ENCODE measurements at regions not wholly inside any gene's neighbourhood (a gene's known extent, or its start where the extent isn't known, plus 50 kb on each side); places are given as distances from the start of the nearest gene placed in this dataset.

DNA sequence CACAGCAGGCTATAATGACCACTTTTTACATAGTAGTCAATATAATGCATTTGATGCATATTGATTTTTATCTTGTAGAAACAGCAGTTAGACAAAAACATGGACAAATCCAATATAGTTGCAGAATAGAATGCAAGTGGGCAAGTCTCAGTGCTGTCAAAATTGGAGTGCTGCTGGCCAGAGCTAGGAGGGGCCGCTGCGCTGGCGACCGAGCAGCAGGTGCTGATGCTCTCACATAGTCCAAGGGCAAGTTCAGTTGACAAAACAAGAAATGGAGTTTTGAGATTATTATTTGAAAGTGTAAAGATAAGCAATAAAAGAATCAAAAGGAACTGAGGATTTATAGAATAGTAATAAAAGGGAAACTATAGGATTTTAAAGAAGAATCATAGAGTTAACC lies 60.6 kb upstream of the CDK20 start:
- no peak for DNase-seq

DNA sequence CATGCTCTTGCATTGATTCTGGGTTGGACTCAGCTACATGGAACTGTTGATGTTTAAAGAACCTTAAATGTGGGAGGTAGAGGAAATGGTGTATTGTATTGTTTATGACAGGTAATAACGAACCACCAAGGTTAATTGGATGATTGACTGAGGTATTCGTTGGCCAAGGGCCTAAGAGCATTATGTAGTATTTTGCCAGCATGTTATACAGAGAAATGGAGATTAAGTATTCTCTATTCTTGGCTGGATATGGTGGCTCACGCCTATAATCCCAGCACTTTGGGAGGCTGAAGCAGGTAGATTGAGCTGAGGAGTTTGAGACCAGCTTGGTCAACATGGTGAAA lies 59.0 kb upstream of the CDK20 start:
- no peak for DNase-seq

DNA sequence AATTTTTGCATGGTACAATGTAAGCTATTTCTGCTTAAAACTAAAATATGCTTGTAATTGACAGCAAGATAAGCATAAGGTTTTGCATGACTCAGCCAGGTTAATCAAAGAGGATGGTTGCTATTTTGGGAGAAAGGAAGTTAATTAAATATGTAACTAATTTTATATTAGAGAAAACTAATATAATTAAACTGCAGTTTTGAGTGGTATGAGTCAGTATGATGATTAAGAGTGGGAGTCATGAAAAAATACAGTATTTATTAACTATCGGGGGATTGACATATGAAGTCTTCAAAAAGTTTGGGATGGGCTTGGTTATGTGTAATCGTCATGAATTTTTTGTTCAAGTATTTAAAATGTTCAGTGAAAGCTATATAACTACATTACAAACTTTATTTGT lies 54.0 kb upstream of the CDK20 start:
- DNase-seq, result no peak

DNA sequence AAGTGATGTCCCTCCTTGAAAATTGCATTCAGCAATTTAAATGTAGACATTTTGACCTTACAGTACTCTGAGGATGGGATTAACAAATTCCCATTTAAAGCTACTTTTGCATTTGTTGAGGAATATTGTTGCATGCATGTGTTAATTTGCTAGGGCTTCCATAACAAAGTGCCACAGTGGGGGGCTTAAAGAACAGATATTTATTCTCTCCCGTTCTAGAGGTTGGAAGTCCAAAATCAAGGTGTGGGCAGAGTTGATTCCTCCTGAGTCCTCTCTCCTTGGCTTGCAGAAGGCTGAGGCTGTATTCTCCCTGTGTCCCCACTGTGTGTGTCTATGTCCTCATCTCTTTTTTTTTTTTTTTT lies 51.8 kb upstream of the CDK20 start:
- no peak for DNase-seq

DNA sequence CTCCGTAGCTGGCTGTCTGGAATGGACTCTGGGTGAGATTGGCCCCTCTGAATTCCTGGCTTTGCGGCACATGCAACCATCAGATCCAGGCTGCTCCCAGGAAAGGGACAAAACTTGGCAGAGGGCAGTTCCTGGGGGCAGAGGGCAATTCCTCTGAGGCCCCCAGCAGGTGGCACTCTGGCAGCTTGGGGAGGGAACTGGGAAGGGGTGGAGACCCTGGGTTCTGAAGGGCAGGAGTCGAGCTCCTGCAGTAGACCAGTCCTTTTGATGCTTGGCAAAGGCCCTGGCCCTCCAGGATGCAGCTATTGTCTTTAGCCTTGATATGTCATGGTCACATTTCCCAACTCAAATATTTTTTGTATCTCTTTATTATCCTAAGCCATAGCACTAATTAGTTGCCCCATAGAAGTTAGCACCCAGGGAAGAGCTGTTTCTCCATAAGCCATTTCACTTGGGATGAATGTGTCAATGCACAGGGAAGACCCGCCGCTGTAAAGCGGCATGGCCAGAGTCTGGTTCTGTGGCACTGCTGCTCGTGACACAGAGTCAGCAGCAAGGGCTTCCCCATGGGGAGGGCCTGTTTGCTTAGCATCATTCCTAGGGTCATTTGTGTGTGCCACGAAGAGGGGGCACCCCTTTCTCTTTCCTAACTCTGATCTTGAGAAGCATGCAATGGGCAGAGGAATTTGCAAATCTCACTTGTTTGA lies 51.2 kb upstream of the CDK20 start:
- no peak for DNase-seq

DNA sequence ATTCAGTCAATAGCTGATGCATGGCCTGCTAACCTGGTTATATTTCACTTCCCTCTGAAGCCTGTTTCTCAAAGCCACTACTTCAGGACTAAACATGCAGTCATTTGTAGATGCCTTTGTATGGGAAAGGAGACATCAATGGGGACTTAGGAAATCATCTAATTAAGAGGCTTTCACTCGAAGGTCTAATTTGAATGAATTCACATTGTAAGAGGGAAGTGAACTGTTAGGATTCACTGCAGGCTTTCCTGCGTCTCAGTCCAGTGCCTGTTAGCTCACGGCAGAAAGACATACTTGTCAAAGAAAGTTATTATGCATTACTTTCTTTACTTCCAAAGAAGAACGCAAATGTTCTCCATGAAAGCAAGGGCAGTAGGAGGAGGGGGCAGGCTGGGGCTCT lies 50.6 kb upstream of the CDK20 start:
- no peak for DNase-seq
